Prostate gland (tissue), 2 donors: ENCODE measurements at regions not wholly inside any gene's neighbourhood (a gene's known extent, or its start where the extent isn't known, plus 50 kb on each side); places are given as distances from the start of the nearest gene placed in this dataset.

Source experiments
- CTCF ChIP-seq, 4 experiments: fragments of 200-600 bp in 2 of 4; fragments of 450-650 bp in 2 of 4; sonication (generic) in 2 of 4; IDR thresholded peaks; 1 replicate in 3 of 4; 2 replicates in 1 of 4; pipeline ENCODE4 v1.5.1; 2016 to 2019; ENCODE audit warnings: antibody characterized with exemption in 4 of 4, mild to moderate bottlenecking in 2 of 4, moderate library complexity in 2 of 4
- POLR2AphosphoS5 ChIP-seq: sonication (generic); formaldehyde crosslinking; IDR thresholded peaks from one replicate; pipeline ENCODE4 v1.6.1; 2017; ENCODE audit warnings: antibody characterized with exemption

- TF ChIP-seq POLR2AphosphoS5 (no peak), CTCF (IDR thresholded peaks at IDR 0.05) (no peak)
Measured at GRCh38 chr2:195212586-195212985, 444.4 kb upstream of the SLC39A10 start.
